Smooth muscle cell (in vitro differentiated cells): ENCODE measurements at regions not wholly inside any gene's neighbourhood (a gene's known extent, or its start where the extent isn't known, plus 50 kb on each side); places are given as distances from the start of the nearest gene placed in this dataset.

Experiments
- DNase-seq: peaks from one replicate; lab custom pipeline; 2025; ENCODE audit not compliant: unreplicated experiment; lab: John Stamatoyannopoulos, UW
- H2AFZ ChIP-seq: fragments of 200-600 bp; sonication (generic); 2 replicates; pipeline ENCODE4 v1.6.0; 2016; ENCODE audit warnings: antibody characterized with exemption, low read depth, mild to moderate bottlenecking
- H3F3A ChIP-seq: fragments of 200-600 bp; sonication (generic); 2 replicates; pipeline ENCODE4 v1.6.0; 2017; ENCODE audit warnings: antibody characterized with exemption, low read depth
- H3K27ac ChIP-seq: fragments of 200-600 bp; sonication (generic); 2 replicates; pipeline ENCODE4 v1.5.1; 2016; ENCODE audit warnings: low read depth, mild to moderate bottlenecking
- H3K27me3 ChIP-seq: fragments of 200-600 bp; sonication (generic); 2 replicates; pipeline ENCODE4 v1.6.1; 2016; ENCODE audit warnings: low read depth, mild to moderate bottlenecking
- H3K36me3 ChIP-seq: fragments of 200-600 bp; sonication (generic); 2 replicates; pipeline ENCODE4 v1.5.1; 2016; ENCODE audit warnings: low read depth
- H3K4me1 ChIP-seq: fragments of 200-600 bp; sonication (generic); 2 replicates; pipeline ENCODE4 v1.5.1; 2016; ENCODE audit warnings: low read depth
- H3K4me2 ChIP-seq: fragments of 200-600 bp; sonication (generic); 2 replicates; pipeline ENCODE4 v1.6.0; 2016; ENCODE audit warnings: mild to moderate bottlenecking
- H3K4me3 ChIP-seq: fragments of 200-600 bp; sonication (generic); 2 replicates; pipeline ENCODE4 v1.5.1; 2016; ENCODE audit warnings: mild to moderate bottlenecking
- H3K79me2 ChIP-seq: fragments of 200-600 bp; sonication (generic); 2 replicates; pipeline ENCODE4 v1.6.0; 2016; ENCODE audit warnings: low read depth, mild to moderate bottlenecking
- H3K9ac ChIP-seq: fragments of 200-600 bp; sonication (generic); 2 replicates; pipeline ENCODE4 v1.6.0; 2016; ENCODE audit warnings: low read depth
- H3K9me3 ChIP-seq: fragments of 200-600 bp; sonication (generic); replicated peaks from 2 replicates; pipeline ENCODE4 v1.5.1; 2016; ENCODE audit warnings: low read depth
- H4K20me1 ChIP-seq: fragments of 200-600 bp; sonication (generic); 2 replicates; pipeline ENCODE4 v1.6.0; 2016; ENCODE audit warnings: low read depth
- WGBS: methylation state at CpG from one replicate; pipeline ENCODE4 v1.1.7; 2016; ENCODE audit warnings: low lambda C conversion rate; 5-methylcytosine and 5-hydroxymethylcytosine counted together
- TF ChIP-seq, protein P1 (sequence below): fragments of 200-600 bp; sonication (generic); IDR thresholded peaks from 2 replicates; pipeline ENCODE4 v1.5.1; 2017; ENCODE audit warnings: borderline replicate concordance, mild to moderate bottlenecking, antibody characterized with exemption; ENCODE audit not compliant: insufficient read depth, poor library complexity, severe bottlenecking

DNA sequence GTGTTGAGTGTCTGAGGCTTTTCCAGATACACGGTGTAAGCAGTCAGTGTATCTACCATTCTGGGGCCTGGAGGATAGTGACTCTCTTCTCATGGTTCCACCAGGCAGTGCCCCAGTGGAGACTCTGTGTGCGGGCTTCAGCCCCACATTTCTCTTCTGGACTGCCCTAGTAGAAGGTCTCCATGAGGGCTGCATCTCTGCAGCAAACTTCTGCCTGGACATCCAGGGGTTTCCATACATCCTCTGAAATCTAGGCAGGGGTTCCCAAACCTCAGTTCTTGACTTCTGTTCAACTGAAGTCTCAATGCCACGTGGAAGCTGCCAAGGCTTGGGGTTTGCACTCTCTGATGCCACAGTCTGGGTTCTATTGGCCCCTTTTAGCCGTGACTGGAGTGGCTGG, 256.6 kb upstream of the ITGA1 start:
- no peaks in the 10 kb centered on the region for H4K20me1 ChIP-seq
- H3K4me2 ChIP-seq, result no peak overlapping the region
- H3K9ac ChIP-seq, result no peak overlapping the region
- TF ChIP-seq, protein P1, sequence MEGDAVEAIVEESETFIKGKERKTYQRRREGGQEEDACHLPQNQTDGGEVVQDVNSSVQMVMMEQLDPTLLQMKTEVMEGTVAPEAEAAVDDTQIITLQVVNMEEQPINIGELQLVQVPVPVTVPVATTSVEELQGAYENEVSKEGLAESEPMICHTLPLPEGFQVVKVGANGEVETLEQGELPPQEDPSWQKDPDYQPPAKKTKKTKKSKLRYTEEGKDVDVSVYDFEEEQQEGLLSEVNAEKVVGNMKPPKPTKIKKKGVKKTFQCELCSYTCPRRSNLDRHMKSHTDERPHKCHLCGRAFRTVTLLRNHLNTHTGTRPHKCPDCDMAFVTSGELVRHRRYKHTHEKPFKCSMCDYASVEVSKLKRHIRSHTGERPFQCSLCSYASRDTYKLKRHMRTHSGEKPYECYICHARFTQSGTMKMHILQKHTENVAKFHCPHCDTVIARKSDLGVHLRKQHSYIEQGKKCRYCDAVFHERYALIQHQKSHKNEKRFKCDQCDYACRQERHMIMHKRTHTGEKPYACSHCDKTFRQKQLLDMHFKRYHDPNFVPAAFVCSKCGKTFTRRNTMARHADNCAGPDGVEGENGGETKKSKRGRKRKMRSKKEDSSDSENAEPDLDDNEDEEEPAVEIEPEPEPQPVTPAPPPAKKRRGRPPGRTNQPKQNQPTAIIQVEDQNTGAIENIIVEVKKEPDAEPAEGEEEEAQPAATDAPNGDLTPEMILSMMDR, result no peak
- H3K79me2 ChIP-seq, result no peaks in the 10 kb centered on the region
- H3K4me3 ChIP-seq, result no peak overlapping the region
- no peaks in the 10 kb centered on the region for H3K9me3 ChIP-seq
- no peak overlapping the region for H3K27ac ChIP-seq
- H2AFZ ChIP-seq, result no peak overlapping the region
- WGBS, result 84% methylated on average over 4 of the region's 4 CpGs
- H3K4me1 ChIP-seq, result no peaks in the 10 kb centered on the region
- DNase-seq, result no peak
- H3F3A ChIP-seq, result no peaks in the 10 kb centered on the region
- H3K36me3 ChIP-seq, result no peaks in the 10 kb centered on the region
- H3K27me3 ChIP-seq, result no peaks in the 10 kb centered on the region

DNA sequence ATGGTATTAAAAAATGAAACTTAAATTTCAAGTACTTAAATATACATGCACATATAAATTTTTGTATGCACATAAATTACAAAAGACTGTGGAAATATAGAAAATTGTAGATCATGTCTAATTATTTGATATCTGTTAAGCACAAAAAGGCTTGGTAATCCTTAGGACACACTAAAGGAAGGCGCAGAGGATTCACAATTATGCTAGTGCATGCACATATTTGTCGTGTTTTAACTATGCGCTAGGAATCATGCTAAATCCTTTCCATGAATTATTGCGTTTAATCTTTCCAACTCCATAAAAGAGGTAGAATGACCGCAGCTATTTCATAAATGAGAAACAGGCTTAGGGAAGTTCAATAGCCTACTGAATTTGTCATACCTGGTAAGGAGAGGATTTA, 244.1 kb upstream of the ITGA1 start:
- Histone ChIP-seq H3K9me3 (no peaks in the 10 kb centered on the region), H3K4me2 (no peak overlapping the region), H3K9ac (no peak overlapping the region), H3K27ac (no peak overlapping the region), H3F3A (no peaks in the 10 kb centered on the region), H3K4me3 (no peak overlapping the region), H3K36me3 (no peaks in the 10 kb centered on the region), H2AFZ (no peak overlapping the region), H3K79me2 (no peaks in the 10 kb centered on the region), H3K4me1 (no peaks in the 10 kb centered on the region), H4K20me1 (no peaks in the 10 kb centered on the region), H3K27me3 (no peaks in the 10 kb centered on the region)
- DNase-seq, result no peak
- WGBS, result over 99% methylated on average over 5 of the region's 5 CpGs
- TF ChIP-seq, protein P1, result no peak

DNA sequence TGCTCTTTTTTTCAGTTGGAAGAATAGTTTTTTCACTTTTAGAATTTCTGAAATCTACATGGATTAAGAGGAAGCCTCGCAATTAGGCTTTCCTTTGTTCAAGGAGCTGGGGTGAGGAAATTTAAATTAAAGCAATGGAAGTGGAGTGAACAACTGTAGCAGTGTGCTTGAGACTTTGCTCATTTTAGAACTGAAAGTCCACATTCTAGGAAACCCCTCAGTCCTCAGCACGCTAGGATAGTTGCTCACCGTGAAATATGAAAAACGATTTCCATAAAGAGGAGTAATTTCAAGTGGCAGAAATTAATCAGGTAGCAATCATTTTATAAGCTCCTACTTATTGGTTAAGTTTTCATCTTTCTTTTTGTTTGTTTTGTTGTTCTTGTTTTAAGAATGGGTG, 243.0 kb upstream of the ITGA1 start:
- H3K4me2 ChIP-seq, result no peak overlapping the region
- WGBS, result 86% methylated on average over 4 of the region's 4 CpGs

GRCh38 chr5:52554293-52554692, 233.4 kb upstream of the ITGA1 start:
- TF ChIP-seq, protein P1, result no peak
- H2AFZ ChIP-seq, result no peak overlapping the region
- H3K79me2 ChIP-seq, result no peaks in the 10 kb centered on the region
- no peaks in the 10 kb centered on the region for H3F3A ChIP-seq
- H3K4me3 ChIP-seq, result no peak overlapping the region
- H3K27ac ChIP-seq, result no peak overlapping the region
- H3K9ac ChIP-seq, result no peak overlapping the region
- no peaks in the 10 kb centered on the region for H3K27me3 ChIP-seq
- WGBS, result 76% methylated on average over 2 of the region's 2 CpGs
- H3K4me2 ChIP-seq, result no peak overlapping the region
- H4K20me1 ChIP-seq, result no peaks in the 10 kb centered on the region
- no peaks in the 10 kb centered on the region for H3K9me3 ChIP-seq
- no peaks in the 10 kb centered on the region for H3K36me3 ChIP-seq
- no peaks in the 10 kb centered on the region for H3K4me1 ChIP-seq
- DNase-seq, result no peak

More for the DNA sequence above, 243.0 kb upstream of the ITGA1 start:
- Histone ChIP-seq H3K9me3 (no peaks in the 10 kb centered on the region), H3K27ac (no peak overlapping the region), H3F3A (no peaks in the 10 kb centered on the region), H3K4me3 (no peak overlapping the region), H3K27me3 (no peaks in the 10 kb centered on the region), H3K79me2 (no peaks in the 10 kb centered on the region), H4K20me1 (no peaks in the 10 kb centered on the region), H2AFZ (no peak overlapping the region), H3K4me1 (no peaks in the 10 kb centered on the region), H3K36me3 (no peaks in the 10 kb centered on the region), H3K9ac (no peak overlapping the region)
- DNase-seq, result no peak
- TF ChIP-seq, protein P1, result no peak
